H7 (cell line): ENCODE measurements at regions not wholly inside any gene's neighbourhood (a gene's known extent, or its start where the extent isn't known, plus 50 kb on each side); places are given as distances from the start of the nearest gene placed in this dataset.

Experiments used
- DNase-seq: peaks from one replicate; pipeline ENCODE4 v3.0.0; 2012
- H3K27me3 ChIP-seq: 2 replicates; pipeline ENCODE4 v1.6.0; 2011; ENCODE audit warnings: mild to moderate bottlenecking, low read length; ENCODE audit not compliant: control insufficient read depth, insufficient read depth
- H3K36me3 ChIP-seq: replicated peaks from 2 replicates; pipeline ENCODE4 v1.5.1; 2011; ENCODE audit warnings: low read length; ENCODE audit not compliant: control insufficient read depth, insufficient read depth
- H3K4me3 ChIP-seq: 2 replicates; pipeline ENCODE4 v1.5.1; 2011; ENCODE audit warnings: low read depth, mild to moderate bottlenecking, control low read depth, low read length, moderate library complexity; ENCODE audit not compliant: insufficient read depth

DNA sequence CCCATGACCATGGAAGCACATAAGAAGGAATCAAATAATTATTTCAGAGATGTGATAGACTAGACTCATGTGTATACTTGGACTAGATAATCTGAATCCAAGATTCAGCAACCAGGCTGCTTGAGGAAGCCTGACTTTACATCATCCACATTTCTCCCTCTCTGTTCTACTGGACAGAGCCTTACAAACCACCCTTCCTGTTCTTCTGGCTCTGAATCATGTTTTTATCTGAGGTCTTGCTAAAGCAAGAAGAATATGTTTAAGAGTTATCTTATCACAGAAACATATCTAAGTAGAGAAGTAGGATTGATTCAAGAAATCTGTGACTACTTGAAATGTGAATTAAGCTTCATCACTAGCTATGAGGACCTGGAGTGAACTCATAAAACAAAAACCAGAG is 71.1 kb upstream of the SLC24A5 start:
- Histone ChIP-seq H3K27me3 (no peaks in the 10 kb centered on the region), H3K36me3 (no peaks in the 10 kb centered on the region), H3K4me3 (no peak overlapping the region)
- DNase-seq, result no peak

DNA sequence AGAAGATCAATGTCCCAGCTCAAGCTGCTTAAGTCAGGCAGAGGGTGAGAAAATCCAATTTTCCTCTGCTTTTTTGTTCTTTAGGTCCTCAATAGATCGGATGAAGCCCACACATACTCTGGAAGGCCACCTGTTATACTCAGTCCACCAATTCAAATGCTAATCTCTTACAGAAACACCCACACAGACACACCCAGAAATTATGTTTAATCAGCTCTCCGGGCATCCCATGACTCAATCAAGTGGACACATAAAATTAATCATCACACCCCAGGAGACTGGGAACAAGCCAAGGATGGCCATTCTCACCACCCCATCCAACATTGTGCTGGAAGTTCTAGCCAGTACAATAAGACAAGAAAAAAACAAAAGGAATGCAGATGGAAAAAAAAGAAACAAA is 67.8 kb upstream of the SLC24A5 start:
- H3K36me3 ChIP-seq, result no peaks in the 10 kb centered on the region
- H3K27me3 ChIP-seq, result no peaks in the 10 kb centered on the region
- no peak overlapping the region for H3K4me3 ChIP-seq
- no peak for DNase-seq

DNA sequence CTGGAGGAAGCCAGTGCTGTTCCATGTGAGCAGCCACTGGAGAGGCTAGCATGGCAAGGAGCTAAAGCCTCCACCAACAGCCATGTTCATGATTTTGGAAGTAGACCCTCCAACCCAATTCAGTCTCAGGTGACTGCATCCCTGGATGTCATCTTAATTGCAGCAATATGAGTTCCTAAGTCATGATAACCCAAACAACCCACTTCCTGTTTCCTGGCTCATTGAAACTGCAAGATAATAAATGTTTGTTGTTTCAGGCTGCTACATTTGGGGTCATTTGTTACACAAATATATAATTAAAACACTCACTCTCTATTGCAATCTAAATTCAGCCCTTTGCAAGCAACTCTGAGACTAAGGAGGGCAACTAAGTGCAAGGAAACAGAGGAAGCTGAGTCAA is 62.4 kb upstream of the SLC24A5 start:
- no peak for DNase-seq
- Histone ChIP-seq H3K4me3 (no peak overlapping the region), H3K27me3 (no peaks in the 10 kb centered on the region), H3K36me3 (no peaks in the 10 kb centered on the region)

DNA sequence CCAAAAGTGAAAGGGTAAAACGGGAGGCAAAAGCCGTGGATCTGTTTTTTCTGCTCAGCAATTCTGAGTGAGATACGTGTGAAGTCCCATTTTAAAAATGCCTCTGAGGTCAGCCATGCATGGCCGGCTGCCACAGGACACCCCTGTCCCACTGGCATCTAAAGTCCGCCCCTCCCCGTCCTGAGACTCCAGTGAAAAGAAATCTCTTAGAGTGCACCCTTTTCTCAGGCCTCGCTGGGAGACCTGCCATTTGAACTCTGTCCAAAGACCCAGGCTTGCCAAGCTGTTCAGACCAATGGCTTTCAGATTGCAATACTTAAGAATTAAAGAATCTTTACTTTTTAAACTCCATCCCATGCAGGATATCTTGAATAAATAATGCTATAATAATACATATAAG is 61.0 kb upstream of the SLC24A5 start:
- Histone ChIP-seq H3K36me3 (no peaks in the 10 kb centered on the region), H3K27me3 (no peaks in the 10 kb centered on the region), H3K4me3 (no peak overlapping the region)
- no peak for DNase-seq

DNA sequence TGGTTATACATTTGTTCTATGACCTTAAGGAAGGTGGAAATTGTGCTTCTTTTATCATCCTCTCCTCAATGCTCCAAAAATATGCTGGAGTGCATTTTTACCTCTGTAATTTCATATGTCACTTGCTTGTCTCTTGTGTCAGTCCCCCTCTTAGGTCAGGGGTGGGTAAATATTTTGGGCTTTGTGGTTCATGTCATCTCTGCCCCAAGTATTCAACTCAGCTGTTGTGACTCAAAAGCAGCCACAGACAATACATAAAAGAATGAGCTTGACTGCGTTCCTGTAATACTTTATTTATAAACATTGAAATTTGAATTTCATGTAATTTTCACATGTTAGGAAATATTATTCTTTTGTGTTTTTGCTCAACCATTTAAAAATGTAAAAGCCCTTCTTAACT is 60.4 kb upstream of the SLC24A5 start:
- no peak for DNase-seq
- Histone ChIP-seq H3K4me3 (no peak overlapping the region), H3K27me3 (no peaks in the 10 kb centered on the region), H3K36me3 (no peaks in the 10 kb centered on the region)

DNA sequence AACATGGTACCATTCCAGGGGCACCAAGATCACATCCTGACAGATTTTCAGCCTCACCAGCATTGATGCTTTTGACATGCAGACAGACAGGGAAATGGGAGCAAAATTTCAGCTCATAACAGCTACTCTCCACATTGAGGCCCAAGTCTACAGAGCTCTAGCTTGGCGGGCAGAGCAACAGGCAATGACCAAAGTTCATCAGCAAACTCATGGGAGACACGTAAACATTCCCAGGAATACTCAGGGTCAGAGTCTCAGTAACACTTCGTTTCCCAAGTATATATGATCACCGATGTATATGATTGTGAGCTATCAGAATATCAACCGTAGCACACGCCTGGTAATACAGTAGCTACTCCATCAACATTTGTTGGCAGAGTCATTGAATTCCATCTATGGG is 59.2 kb upstream of the SLC24A5 start:
- Histone ChIP-seq H3K27me3 (no peaks in the 10 kb centered on the region), H3K4me3 (no peak overlapping the region), H3K36me3 (no peaks in the 10 kb centered on the region)
- DNase-seq, result no peak

DNA sequence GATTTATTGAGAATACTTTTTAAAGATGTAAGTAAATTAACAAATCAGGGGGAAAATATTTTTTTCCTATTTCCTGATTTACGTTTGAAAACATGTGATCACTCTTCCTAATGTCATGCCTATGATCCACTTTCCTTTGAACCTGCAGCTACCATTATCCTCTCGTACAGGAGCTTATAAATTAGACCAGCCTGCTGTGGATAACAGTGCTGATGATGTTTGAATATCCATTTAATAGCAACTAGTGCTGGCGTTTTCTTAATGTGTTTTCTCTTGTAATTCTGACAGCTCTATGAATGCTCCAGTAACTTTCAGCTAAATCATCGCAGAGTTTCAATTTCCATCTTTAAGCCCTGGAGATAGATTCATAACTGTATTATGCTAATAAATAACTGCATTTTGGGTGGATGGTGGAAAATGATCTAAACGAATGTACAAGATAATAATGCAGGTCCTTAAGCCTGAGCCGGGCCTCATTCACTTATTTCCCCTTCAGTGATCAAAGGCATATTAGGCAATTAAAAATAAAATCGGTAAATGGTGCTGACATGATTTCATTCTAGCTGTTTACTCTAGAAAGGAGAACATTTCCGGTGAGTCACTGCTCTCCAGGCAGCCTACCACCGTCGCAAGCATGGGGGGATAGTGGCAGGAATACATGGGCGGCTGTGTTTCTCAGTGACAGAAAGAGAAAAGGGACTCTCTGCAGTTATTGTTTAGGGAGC is 58.5 kb upstream of the SLC24A5 start:
- no peaks in the 10 kb centered on the region for H3K27me3 ChIP-seq
- H3K36me3 ChIP-seq, result no peaks in the 10 kb centered on the region
- no peak overlapping the region for H3K4me3 ChIP-seq
- DNase-seq, result no peak

DNA sequence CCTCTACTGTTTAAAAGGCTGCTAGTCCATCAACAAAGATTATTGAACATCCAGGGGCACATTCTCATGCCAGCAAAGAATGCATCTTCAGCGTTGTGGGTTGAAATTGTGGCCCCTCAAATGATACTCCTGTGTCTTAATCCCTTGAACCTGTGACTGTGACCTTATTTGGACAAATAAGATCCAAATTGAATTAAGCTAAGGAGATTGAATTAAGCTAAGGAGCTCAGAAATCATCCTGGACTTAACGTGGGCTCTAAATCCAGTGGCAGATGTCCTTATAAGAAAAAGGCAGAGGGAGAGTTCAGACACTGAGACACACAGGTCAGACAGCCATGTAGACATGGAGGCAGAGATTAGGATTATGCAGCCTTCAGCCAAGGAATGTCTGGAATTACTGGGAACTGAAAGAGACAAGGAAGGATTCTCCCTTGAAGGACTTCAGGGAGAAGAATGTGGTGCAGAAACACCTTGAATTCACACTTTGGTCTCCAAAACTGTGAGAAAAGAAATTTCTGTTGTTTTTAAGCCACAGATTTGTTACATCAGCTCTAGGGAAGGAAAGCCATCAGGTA is 57.3 kb upstream of the SLC24A5 start:
- no peaks in the 10 kb centered on the region for H3K27me3 ChIP-seq
- H3K4me3 ChIP-seq, result no peak overlapping the region
- H3K36me3 ChIP-seq, result no peaks in the 10 kb centered on the region
- no peak for DNase-seq

DNA sequence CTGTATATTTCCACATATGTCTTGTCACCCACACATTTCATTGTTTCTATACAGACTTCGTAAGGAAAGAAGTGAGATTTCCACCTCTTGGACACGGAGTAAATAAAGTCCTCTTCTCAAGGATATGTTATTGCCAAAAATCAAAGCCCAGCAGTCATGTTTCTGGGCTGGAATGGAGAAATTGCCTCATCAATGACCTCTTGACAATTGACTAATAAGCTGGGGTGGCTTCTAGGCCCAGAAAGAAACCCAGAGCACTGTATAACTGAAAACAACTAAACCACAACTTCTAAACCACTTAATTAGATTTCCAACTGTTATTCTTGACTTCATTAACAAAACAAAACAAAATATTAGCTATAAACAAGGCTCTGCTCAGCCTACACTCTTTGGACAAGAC is 56.4 kb upstream of the SLC24A5 start:
- Histone ChIP-seq H3K27me3 (no peaks in the 10 kb centered on the region), H3K4me3 (no peak overlapping the region), H3K36me3 (no peaks in the 10 kb centered on the region)
- DNase-seq, result no peak

DNA sequence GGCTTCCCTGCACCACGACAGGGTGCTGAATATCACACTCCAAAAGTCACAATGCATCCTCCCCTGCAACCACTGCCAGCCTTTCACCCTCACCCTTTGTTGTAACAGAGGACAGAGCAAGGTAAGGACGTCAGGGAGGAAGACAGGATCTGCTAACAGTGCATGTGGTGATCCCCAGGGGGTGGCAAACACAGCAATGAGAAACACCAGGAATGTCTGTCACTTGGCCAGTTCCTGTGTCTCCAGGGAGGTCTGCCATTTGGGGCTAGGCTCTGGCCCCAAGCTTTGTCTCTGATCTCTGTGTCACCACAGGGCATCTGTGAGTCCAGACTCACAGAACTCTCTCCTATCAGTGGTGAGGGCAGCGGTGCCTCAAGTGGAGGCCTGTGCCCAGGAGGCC is 54.3 kb upstream of the SLC24A5 start:
- no peak for DNase-seq
- H3K36me3 ChIP-seq, result no peaks in the 10 kb centered on the region
- no peaks in the 10 kb centered on the region for H3K27me3 ChIP-seq
- no peak overlapping the region for H3K4me3 ChIP-seq
